DMS153 treated with DMSO at 0.1 percent for 48 hours (cell line): ENCODE measurements at regions not wholly inside any gene's neighbourhood (a gene's known extent, or its start where the extent isn't known, plus 50 kb on each side); places are given as distances from the start of the nearest gene placed in this dataset.
"Not testable (repeated sequence)": the region's sequence is repeated elsewhere in the genome, so short reads cannot be mapped to it uniquely, and the experiment has no call there.

Experiments
- DNase-seq: peaks from one replicate; lab custom pipeline; 2025; ENCODE audit not compliant: unreplicated experiment; lab: John Stamatoyannopoulos, UW

DNA sequence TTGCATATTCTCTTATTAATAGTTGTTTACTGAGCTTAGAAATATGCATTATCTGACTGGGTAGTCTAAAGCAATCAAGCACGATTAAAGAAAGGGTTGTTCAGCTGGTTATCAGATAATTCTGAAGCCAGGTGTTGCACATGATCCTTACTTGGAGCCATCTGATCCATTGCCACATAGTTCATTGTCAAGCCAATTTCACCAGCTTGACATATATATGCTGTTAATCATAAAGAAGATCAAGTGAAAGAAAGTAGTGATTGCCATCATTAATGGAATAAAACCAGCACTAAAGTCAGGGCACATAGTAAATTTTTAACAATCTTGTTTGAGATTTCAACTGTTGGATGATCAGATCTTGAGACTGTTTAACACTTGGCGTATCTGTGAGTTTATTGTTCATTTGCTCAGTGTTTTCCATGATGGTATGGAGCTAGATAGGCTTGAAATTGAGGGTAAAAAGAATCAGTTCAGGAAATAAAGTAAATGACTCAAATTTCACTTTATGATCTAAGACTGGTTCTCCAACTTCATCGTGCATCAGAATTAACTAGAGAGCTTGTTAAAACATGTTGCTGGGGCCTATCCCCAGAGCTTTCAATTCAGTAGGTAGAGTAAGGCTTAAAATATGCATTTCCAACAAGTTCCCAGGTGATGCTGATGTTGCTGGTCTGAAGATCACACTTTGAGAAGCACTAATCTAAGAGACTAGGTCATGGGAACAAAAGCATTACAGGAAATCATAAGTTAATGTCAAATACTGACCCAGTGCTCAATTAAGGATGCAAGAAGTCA, 539.6 kb downstream of the SATB2 start:
- DNase-seq = no peak

DNA sequence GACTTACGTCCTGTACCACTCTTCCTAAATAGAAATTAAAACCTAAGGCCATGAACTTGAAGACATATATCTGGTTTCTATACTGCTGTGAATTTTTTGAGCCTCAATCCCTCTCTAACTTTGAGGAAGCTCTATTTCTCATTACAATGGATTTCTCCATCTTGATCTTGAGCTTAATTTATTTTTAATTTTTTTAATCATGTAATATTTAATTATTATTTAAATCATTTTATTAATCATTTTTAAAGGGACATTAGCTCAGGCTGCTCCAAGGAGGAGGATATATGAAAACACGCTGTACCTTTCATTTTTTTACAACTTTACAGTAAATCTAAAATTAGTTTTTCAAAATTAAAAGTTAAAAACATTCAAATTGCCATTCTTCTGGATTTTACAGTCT, 540.5 kb downstream of the SATB2 start:
- no peak for DNase-seq

DNA sequence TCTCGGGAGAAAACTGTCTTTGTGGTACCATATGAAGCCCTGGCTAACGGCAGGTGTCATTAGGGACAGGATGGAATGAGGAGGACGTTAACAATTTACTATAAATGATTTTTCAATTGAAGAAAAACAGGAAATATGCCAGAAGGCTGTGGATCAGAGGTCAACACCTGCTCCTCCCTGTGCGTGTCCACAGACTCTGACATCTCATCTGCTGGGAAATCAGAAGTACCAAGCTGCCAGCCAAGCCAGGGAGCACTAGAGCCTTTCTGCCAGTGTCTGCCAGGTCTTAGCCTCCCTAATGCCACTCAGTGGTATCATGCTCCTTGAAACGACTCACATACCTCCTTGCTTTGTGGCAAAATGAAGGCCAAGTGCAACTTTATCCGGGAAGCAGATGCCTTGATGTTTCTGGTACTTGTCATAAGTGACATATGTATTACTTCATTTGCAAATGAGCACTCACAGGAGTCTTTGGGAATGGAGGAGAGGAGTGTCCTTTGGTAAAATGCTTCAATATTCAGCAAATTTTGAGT, 541.1 kb downstream of the SATB2 start:
- no peak for DNase-seq

DNA sequence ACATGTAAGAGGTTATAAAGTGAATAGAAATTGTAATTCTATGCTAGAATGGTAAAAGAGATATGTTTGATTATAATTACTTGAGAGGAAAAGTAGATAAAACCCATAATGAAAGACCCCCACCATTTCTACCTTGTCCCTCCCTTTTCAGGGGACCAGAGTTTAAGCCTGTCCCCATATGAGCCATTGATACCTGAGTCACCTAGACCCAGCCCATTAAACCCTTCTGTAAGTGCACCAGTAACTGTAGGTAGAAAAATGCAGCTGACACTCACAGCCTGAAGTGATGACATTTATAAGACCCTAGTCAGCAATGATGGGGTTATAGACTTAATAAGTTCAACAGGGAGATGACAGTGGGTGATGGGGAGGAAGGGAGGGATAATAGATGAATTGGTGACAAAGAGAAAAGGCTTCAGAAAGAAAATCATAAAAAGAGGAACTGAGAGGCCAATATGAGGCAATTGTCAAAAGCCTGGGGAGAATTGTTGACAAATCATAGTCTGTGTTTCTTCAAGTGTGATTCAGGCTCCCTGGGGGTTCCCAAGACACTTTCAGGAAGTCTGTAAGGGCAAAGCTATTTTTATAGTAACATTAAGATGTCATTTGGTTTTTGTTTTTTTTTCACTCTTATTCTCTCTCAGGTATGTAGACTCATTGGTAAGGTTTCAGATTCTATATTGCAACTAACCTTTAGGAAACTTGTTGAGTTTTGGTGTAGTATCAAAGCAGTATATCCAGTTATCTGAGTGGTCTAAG, 544.2 kb downstream of the SATB2 start:
- no peak for DNase-seq

DNA sequence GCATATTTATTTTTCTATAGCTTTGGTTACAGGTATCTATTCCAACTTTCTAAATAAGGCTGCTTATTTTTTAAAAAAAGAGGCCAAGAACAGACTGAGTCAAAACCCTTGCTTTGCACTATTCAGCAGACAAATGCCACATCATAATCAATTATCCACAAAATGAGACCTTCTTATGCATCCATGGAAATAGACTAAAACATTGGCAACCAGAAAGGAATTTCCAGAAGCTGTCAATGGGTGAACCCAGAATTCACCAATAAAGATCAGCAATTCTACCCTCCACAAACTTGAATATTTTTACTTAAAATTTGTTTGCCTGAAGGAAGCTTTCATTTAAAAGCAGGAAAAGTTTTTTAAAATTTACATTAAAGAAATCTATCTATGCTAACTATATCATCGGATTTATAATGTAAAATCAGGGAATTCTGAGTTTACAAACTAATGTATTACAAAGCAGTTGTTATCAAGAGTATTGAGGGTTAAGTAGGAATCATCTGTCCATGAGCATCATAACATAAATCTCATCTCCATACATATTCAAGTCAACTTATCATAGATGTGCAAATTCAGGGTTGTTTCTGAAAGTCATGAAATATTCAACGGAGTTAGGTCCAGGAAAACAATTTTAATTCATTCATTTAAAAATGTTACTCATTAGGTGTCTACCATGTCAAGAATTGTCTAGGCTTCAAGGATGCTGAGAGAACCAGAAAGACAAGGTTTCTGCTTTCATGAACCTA, 548.0 kb downstream of the SATB2 start:
- DNase-seq = no peak

DNA sequence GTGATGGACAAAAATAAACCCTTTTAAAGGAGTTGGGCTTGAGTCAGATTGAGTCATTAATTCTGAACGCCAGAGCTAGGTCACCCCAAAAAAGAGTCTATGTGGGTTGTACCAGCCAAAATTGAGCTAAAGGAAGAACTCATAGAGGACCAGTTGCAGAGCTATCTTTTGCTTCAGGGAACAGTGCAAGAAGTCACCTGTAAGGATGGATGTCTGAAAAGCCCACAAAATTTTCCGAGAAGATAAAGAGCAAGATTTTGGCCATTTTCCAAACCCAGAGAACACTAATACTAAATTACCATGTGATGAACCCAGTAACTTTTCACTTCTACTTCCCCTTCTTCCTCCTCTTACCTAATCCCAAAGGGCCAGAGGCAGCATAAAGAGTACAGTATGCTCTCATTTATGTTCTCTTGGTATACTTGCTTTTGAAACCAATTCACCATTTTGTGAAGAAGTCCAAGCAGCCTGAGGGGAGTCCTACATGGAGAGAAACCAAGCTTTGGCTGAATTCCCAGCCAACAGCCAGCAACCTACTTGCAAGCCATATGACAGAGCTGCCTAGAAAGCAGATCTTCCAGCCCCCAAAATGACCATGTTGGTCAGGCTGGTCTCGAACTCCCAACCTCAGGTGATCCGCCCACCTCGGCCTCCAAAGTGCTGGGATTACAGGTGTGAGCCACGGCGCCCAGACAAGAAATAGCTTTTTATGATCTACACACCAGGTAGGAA, 551.7 kb downstream of the SATB2 start:
- DNase-seq = no peak

DNA sequence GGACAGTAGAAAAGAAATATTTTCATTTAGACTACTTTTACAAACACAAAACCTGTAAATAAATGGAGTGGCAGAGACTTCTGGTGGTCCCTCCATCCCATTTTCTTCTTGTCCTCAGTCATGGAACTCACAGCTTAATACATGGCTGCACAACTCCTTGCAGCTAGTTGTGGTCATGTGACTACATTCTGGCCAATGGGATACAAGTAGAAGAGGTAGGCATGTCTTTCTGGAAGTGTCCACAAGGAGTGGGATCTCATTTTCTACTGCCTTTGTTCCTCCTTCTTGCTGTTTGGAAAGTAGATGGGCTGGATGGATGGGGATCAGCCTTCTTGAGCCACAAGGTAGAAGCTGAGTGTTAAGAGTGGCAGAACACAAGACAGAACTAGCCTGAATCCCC, 555.8 kb downstream of the SATB2 start:
- DNase-seq = no peak

DNA sequence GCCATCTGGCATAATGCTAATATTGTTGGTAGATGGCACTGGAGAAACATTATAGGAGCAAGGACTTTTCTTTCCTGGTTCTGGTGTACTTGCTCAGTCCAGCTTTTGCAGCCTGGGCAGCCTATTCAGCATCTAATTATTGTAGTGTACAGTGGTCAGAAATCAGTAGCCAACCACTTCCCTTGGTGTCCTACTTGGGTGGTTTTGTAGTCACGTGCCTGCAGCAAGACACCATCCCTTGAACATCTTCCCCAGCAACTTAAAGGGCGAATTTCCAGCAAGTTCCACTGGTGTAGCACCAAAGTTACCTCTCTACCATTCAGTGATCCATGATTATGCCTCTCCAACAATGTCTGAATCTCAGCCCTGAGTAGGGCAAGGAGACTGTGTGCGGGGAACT, 557.6 kb downstream of the SATB2 start:
- no peak for DNase-seq

DNA sequence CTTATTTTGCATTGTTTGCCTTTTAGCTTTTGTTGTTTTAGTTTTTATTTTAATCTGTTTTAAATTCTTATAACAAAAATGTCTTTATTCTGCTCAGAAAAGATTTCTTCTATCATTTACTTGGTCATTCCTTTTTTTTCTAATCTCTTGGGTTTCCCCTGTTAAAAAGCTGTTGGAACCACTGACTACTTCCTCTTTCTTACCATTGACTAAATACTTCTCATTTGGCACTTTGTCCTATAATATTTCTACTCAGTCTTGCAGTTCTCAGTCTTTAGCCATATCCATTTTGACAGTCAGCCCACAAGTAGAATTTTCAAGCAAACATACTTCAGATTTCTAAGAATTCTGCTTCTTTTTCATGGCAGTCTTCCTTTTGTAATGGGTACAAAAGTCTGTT, 567.2 kb downstream of the SATB2 start:
- DNase-seq = no peak

DNA sequence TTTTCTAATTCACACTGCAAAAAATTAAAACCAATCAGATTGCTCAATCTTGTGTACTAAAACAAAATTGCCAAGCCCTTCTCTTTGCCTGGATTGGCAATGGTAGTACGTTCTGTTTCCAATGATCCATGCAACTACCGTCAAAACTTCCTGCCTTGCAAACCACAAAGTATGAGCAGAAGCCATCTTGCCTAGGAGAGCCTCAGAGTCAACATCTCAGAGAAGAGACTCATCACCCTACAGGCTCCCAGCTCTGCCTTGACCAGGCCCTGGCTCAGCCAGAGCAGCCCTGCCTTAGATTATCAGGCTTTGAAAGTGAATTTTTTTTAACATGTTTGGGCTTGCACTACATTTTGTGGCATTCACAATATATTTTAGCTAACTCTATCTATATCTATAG, 574.1 kb downstream of the SATB2 start:
- DNase-seq = no peak

DNA sequence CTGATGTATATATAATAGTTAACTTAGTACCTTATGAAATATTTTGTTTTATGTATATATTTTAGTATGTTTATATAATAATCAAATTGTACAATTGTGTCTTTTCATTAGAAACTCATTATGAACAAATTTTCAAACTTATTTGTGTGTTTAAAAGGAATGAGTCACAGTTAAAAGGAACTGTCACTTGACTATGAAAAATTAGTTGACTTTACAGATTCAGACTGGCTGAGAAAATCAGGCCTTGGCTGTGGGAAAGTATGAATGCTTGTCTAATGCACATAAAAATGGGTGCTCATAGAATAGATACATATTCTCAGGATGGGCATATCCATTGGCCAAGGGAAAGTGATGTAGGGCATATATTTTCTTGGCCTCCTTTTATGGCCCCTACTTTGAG, 576.8 kb downstream of the SATB2 start:
- no peak for DNase-seq

DNA sequence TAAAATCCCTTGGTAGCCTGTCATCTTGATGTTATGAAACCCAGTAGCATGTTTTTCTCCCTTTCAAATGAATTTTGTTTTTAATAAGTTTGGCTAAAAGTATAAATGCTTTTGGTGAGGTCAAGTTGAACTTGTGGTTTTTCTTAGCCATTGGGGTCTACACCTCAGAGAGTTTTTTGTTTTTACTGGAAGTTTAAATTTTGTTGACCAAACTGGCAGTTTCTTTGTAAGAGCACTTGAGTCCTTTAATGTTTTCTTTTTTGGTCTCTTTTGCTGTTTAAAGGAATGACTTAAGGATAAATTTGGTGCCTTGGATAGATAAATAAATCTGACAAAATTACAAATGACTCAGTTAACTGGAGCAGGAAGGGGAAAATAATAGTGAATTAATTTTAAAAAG, 577.3 kb downstream of the SATB2 start:
- DNase-seq = no peak

DNA sequence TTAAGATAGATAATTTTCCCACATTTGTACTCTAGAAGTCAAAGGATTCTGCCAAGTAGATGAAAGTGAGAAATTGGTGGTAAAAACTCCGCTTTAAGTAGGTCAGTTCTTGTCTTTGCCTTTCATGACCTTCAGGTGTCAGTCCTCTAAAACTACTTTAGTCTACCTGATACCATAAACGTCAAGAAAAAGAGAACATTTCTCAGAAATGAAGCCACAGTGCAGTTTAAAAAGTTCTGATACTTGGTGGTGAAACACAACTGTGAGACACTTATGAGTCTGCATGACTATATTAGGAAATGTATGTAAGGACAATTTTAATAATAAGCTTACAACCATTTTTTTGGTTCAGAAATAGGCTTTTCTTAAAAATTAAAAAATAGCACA, 583.3 kb downstream of the SATB2 start:
- no peak for DNase-seq

DNA sequence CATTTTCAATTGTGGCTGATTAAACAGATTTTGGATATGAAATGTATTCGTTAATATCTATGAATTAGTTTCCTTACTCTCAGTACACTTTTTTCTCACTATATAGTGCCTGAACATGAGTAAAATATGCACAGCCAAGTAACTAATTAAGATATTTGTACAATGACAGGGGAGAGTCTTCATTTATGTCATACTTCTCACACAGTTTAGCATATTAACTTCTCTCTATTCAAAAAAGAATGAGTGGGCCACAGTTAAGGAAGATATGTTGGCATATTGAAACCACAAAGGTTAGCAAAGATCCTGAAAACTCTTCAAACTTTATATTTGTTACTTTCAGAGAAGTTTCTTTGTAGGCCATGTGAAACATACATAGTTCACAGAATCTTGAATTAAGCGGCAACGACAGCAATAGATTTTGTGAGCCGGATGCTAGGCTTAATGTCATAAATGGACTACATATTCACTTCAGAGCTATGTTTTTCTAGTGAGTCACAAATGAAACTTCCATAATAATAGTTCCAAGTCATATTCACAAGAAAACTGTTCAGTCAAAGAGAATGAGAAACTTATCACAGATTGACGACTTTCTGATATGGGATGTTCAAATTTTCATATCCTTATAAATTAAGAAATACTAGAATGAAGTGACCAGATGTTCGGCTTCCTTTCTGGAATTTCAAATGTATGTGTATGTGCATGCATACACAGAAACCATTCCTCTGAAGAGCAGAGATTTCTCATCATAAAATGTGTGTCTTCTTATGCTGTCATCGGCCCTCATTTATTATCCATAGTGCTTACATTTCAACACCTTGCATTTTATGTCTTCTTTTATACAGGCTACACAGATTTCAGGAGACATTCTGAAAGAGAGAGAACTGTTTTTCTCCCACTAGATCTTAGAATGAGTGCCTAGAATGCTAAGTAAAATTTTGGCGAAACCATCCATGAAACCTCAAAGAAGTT, 584.0 kb downstream of the SATB2 start:
- no peak for DNase-seq

DNA sequence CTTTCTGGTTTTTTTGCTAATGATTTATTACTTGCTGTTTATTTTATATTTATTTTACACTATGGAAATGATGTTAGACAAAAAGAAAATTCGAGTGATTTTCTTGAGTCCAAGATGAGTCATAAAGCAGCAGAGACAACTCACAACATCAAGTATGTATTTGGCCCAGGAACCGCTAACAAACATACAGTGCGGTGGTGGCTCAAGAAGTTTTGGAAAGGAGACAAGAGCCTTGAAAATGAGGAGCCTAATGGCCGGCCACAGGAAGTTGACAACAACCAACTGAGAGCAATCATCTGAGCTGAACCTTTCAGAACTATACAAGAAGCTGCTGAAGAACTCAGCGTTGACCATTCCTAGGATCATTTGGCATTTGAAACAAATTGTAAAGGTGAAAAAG, 594.1 kb downstream of the SATB2 start:
- DNase-seq = no peak

DNA sequence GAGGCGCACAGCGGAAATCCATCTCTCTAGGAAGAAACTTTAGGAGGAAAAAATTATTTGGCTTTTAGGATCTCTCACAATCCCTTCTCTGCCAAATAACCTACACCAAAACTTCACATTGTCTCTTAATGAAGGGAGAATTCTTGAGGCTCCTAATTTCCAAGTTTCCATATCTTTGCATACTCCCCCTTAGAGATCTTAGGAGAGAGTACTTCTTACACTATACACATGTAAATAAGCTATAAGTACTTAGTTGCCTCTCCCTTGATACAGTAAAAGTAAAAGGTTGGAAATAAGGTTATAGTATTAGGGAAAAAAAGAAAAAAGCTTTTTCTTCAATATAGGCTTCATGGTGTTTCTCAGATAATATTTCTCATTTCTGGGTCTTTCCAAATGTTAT, 596.7 kb downstream of the SATB2 start:
- DNase-seq = no peak

DNA sequence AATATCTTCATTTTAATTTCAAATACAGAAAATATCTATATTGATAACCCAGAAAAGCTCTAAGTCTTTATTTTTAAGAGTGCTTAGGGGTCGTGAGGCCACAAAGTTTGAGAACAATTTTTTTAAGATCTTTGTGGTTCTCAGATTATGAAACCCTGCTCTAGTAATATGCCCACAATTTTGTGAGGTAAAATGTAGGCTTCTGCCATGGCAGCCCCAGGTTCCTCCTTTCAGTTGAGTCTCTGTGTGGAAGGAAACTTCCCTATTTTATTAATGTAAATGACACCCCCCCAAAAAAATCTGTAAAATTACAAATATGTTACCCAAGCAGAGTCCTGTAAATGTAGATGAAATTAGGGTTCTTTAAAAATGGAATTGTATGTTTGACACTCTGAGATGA, 600.5 kb downstream of the SATB2 start:
- DNase-seq = no peak

DNA sequence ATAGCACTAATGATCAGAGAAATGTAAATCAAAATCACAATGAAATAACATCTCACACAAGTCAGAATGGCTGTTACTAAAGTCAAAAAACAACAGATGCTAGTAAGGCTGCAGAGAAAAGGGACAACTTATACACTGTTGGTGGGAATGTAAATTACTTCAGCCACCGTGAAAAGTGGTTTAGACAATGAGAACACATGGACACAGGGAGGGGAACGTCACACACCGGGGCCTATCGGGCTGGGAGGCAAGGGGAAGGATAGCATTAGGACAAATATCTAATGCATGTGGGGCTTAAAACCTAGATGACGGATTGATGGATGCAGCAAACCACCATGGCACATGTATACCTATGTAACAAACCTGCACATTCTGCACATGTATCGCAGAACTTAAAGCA, 602.0 kb downstream of the SATB2 start:
- not testable (repeated sequence) for DNase-seq

DNA sequence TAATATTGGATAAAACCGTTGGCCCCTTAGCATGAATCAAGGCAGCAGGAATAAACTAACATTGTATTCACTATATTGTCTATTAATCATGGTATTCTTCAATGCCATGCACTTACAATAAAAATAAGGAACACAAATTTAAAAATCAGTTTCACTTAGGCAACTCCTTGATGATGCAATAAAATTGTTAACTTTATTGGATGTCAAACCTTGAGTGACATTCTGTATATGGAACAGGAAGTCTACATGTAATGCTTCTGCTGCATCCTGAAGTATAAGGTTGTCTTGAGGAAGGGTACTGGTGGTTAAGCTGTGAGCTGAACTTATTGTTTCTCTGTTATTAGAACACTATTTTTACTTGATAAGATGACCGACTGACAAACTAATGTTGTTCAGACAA, 605.5 kb downstream of the SATB2 start:
- no peak for DNase-seq

DNA sequence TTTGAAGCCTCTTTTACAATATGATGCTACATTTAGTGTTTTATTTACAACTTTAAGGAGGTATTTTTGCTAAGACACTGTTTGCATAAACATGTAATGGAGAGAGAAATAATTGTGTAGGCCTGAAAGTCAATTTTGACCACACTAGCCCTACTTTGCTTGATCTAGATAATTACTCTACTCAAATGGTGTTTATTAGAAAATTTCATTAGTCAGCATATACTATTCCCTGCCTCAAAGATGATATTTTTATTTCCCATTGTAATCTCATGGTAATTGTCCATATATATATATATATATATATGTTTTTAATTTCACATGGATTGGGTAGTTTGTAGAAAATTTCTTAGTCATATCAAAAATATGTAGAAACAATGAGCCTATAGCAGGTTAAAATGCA, 632.2 kb downstream of the SATB2 start:
- no peak for DNase-seq
